DOHH2 (cell line): ENCODE measurements at regions not wholly inside any gene's neighbourhood (a gene's known extent, or its start where the extent isn't known, plus 50 kb on each side); places are given as distances from the start of the nearest gene placed in this dataset.

Experiments
- H3F3A ChIP-seq: fragments of 200-600 bp; sonication (generic), shearing (Covaris generic); 2 replicates; pipeline ENCODE4 v1.6.0; 2016; ENCODE audit warnings: antibody characterized with exemption, mild to moderate bottlenecking; ENCODE audit not compliant: control insufficient read depth, insufficient read depth
- H3K27ac ChIP-seq: fragments of 200-600 bp; sonication (generic); 2 replicates; pipeline ENCODE4 v1.5.1; 2014; ENCODE audit warnings: low read depth, mild to moderate bottlenecking, low read length, moderate library complexity
- H3K27me3 ChIP-seq: fragments of 200-600 bp; sonication (generic); 2 replicates; pipeline ENCODE4 v1.6.1; 2014; ENCODE audit warnings: mild to moderate bottlenecking, low read length, mixed read lengths; ENCODE audit not compliant: control insufficient read depth
- H3K36me3 ChIP-seq: fragments of 200-600 bp; sonication (generic); 2 replicates; pipeline ENCODE4 v1.6.1; 2014; ENCODE audit warnings: mild to moderate bottlenecking, low read length, moderate library complexity, mixed read lengths; ENCODE audit not compliant: control insufficient read depth
- H3K4me1 ChIP-seq: fragments of 200-600 bp; sonication (generic); 2 replicates; pipeline ENCODE4 v1.6.1; 2014; ENCODE audit warnings: mild to moderate bottlenecking, low read length, mixed read lengths; ENCODE audit not compliant: control insufficient read depth
- H3K4me2 ChIP-seq: fragments of 200-600 bp; sonication (generic); 2 replicates; pipeline ENCODE4 v1.6.0; 2014; ENCODE audit warnings: mild to moderate bottlenecking, low read length, moderate library complexity
- H3K4me3 ChIP-seq: fragments of 200-600 bp; sonication (generic); 2 replicates; pipeline ENCODE4 v1.5.1; 2014; ENCODE audit warnings: mild to moderate bottlenecking, low read length, mixed read lengths
- H3K79me2 ChIP-seq: fragments of 200-600 bp; sonication (generic); 2 replicates; pipeline ENCODE4 v1.6.1; 2014; ENCODE audit warnings: mild to moderate bottlenecking, low read length, mixed read lengths; ENCODE audit not compliant: control insufficient read depth
- H3K9me2 ChIP-seq: fragments of 200-600 bp; sonication (generic); replicated peaks from 2 replicates; pipeline ENCODE4 v1.6.1; 2014; ENCODE audit warnings: mild to moderate bottlenecking, low read length, mixed read lengths; ENCODE audit not compliant: control insufficient read depth
- H3K9me3 ChIP-seq: fragments of 200-600 bp; sonication (generic); 2 replicates; pipeline ENCODE4 v1.6.1; 2014; ENCODE audit warnings: antibody characterized with exemption, low read length, mixed read lengths; ENCODE audit not compliant: control insufficient read depth, insufficient read depth
- H4K20me1 ChIP-seq: fragments of 200-600 bp; sonication (generic); 2 replicates; pipeline ENCODE4 v1.6.0; 2014; ENCODE audit warnings: low read depth, mild to moderate bottlenecking, antibody characterized with exemption, low read length, moderate library complexity; ENCODE audit not compliant: control insufficient read depth, insufficient read depth
- EZH2phosphoT487 ChIP-seq: fragments of 200-600 bp; sonication (generic); IDR thresholded peaks from 2 replicates; pipeline ENCODE4 v1.6.1; 2017; ENCODE audit warnings: borderline replicate concordance, mild to moderate bottlenecking, antibody characterized with exemption, low read length, moderate library complexity, mixed read lengths
- TF ChIP-seq, protein P1 (sequence below): fragments of 200-600 bp; sonication (generic); IDR thresholded peaks from one replicate; pipeline ENCODE4 v1.5.1; 2014; ENCODE audit warnings: antibody characterized with exemption, mild to moderate bottlenecking, low read depth, low read length; ENCODE audit not compliant: poor library complexity, severe bottlenecking

- Histone ChIP-seq H3K27me3 (0 out of 2 replicates have a peak, but pooled peaks cover 3% of the 10 kb centered on the region), H3K9me2 (no peaks in the 10 kb centered on the region), H3K4me3 (no peak overlapping the region), H3K27ac (no peak overlapping the region), H3K4me1 (no peaks in the 10 kb centered on the region), H3K36me3 (no peaks in the 10 kb centered on the region), H3K4me2 (no peak overlapping the region), H3K79me2 (no peaks in the 10 kb centered on the region), H3F3A (no peaks in the 10 kb centered on the region), H3K9me3 (no peaks in the 10 kb centered on the region), H4K20me1 (no peaks in the 10 kb centered on the region)
- TF ChIP-seq, protein P1, sequence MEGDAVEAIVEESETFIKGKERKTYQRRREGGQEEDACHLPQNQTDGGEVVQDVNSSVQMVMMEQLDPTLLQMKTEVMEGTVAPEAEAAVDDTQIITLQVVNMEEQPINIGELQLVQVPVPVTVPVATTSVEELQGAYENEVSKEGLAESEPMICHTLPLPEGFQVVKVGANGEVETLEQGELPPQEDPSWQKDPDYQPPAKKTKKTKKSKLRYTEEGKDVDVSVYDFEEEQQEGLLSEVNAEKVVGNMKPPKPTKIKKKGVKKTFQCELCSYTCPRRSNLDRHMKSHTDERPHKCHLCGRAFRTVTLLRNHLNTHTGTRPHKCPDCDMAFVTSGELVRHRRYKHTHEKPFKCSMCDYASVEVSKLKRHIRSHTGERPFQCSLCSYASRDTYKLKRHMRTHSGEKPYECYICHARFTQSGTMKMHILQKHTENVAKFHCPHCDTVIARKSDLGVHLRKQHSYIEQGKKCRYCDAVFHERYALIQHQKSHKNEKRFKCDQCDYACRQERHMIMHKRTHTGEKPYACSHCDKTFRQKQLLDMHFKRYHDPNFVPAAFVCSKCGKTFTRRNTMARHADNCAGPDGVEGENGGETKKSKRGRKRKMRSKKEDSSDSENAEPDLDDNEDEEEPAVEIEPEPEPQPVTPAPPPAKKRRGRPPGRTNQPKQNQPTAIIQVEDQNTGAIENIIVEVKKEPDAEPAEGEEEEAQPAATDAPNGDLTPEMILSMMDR = no peak
- no peak for TF ChIP-seq EZH2phosphoT487
These were observed 527.6 kb upstream of the FANCL start for GRCh38 chr2:58768715-58769080.

DNA sequence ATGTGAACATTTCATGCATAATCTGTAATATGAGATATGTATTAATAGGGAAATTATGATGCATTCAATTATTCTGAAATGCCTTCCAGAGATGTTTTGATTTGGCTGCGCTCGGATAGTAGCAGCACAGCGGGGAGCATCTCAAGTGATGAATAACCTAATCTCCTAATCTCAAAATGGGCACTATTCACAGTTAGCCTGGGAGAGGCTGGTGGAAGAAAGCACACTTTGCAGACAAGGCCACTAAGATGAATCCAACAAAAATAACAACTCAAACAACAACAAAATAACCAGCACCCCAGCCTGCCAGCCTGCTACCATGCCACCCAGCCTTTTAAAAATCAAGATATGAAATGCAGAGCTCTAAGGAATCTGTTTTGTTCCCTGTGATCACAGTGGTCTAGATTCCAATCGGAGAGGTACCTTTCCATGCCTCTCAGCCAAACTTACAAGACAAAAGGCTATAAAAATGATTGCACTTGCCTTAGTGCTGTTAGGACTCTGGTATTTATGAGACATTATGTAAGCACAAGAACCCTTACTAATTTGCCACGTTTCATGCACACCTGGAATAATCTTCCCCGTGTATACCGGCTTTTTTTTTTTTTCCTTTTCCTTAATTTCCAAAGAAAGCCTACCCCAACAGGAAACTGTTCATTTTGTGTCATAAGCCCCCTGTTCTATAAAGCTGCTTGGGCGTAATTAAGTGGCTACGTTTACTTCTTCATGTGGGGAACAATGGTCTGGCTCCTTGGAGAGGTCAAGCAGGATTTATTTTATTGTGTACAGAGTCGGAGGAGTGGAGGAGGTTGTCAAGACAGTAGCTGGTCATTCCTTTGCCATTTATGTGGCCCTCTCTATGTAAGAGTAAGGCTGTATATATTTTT, 526.9 kb upstream of the FANCL start:
- Histone ChIP-seq H3K27ac (no peak overlapping the region), H3K79me2 (no peaks in the 10 kb centered on the region), H3K4me2 (no peak overlapping the region), H3K9me3 (no peaks in the 10 kb centered on the region), H3K9me2 (no peaks in the 10 kb centered on the region), H3K4me3 (no peak overlapping the region), H3K4me1 (no peaks in the 10 kb centered on the region), H4K20me1 (no peaks in the 10 kb centered on the region), H3K36me3 (no peaks in the 10 kb centered on the region), H3K27me3 (peaks cover 6% of the 10 kb centered on the region; the same call in 1 of the 2 replicates), H3F3A (no peaks in the 10 kb centered on the region)
- TF ChIP-seq EZH2phosphoT487 = no peak
- TF ChIP-seq, protein P1 = no peak

- Histone ChIP-seq H3K9me3 (no peaks in the 10 kb centered on the region), H3K79me2 (no peaks in the 10 kb centered on the region), H3K4me2 (no peak overlapping the region), H3K36me3 (no peaks in the 10 kb centered on the region), H3K27ac (no peak overlapping the region), H3K4me1 (no peaks in the 10 kb centered on the region), H3K4me3 (no peak overlapping the region), H3K27me3 (peaks cover 7% of the 10 kb centered on the region; the same call in 1 of the 2 replicates), H4K20me1 (no peaks in the 10 kb centered on the region), H3F3A (no peaks in the 10 kb centered on the region), H3K9me2 (no peaks in the 10 kb centered on the region)
- TF ChIP-seq EZH2phosphoT487 = no peak
- TF ChIP-seq, protein P1 = no peak
These were observed 523.4 kb upstream of the FANCL start for GRCh38 chr2:58764338-58765104.
